HepG2 (cell line): ENCODE measurements at regions not wholly inside any gene's neighbourhood (a gene's known extent, or its start where the extent isn't known, plus 50 kb on each side); places are given as distances from the start of the nearest gene placed in this dataset.

Experiments
- ATAC-seq: fragments of 200-7000 bp; cut with Tn5 transposase; 3 replicates; pipeline ENCODE4 v1.9.1; 2020; ENCODE audit warnings: mild to moderate bottlenecking, moderate library complexity
- BruUV-seq: library from RNA; stranded (reverse); fragments of 400-500 nt; replicated peaks from 2 replicates; lab custom pipeline; 2021; lab: Mats Ljungman, UMichigan
- CTCF ChIA-PET: fragments of 300-600 bp; formaldehyde crosslinking; extraction: SDS; loops from one replicate; lab custom pipeline; 2021; ENCODE audit warnings: low total read pairs, inconsistent platforms, low intra/inter-chr PET ratio; lab: Yijun Ruan, JAX
- POLR2A ChIA-PET: fragments of 350-600 bp; sonication (Branson Sonifier 250); formaldehyde crosslinking; loops from one replicate; lab custom pipeline; 2020; ENCODE audit warnings: antibody characterized with exemption, inconsistent platforms; lab: Yijun Ruan, JAX
- DNase-seq: peaks from one replicate; pipeline ENCODE4 v3.0.0-alpha.2; 2015; ENCODE audit warnings: low spot score
- FAIRE-seq: peaks from 3 replicates; lab custom pipeline; 2011; peaks lifted over from hg19 to GRCh38; lab: Jason Lieb, UNC
- H2AFZ ChIP-seq: one replicate; pipeline ENCODE4 v1.6.1; 2011; ENCODE audit warnings: low read length, inconsistent platforms
- H3K27ac ChIP-seq: fragments of 300-600 bp; 3 replicates; pipeline ENCODE4 v1.8.0; 2011; ENCODE audit warnings: mixed run types, mild to moderate bottlenecking, mixed read lengths, low read length, inconsistent platforms; ENCODE audit not compliant: insufficient read depth; ENCODE audit errors: extremely low read length
- H3K27me3 ChIP-seq, 2 experiments: fragments of 200-600 bp in 1 of 2; 2 replicates in 1 of 2; 3 replicates in 1 of 2; pipeline versions ENCODE4 v1.6.0 to v1.8.0; 2011; ENCODE audit warnings: low read length in 2 of 2, mild to moderate bottlenecking in 2 of 2, moderate library complexity in 2 of 2, inconsistent platforms in 1 of 2; ENCODE audit not compliant: insufficient read depth in 2 of 2, control insufficient read depth in 1 of 2
- H3K36me3 ChIP-seq, 2 experiments: fragments of 200-600 bp in 1 of 2; replicated peaks in 1 of 2; 2 replicates in 1 of 2; 3 replicates in 1 of 2; pipeline versions ENCODE4 v1.5.1 to v1.8.0; 2011; ENCODE audit warnings: low read length in 2 of 2, inconsistent platforms in 1 of 2; ENCODE audit not compliant: insufficient read depth in 2 of 2, control insufficient read depth in 1 of 2
- H3K4me1 ChIP-seq: 2 replicates; pipeline ENCODE4 v1.5.1; 2012; ENCODE audit warnings: low read length, inconsistent platforms; ENCODE audit not compliant: insufficient read depth
- H3K4me2 ChIP-seq: 2 replicates; pipeline ENCODE4 v1.6.0; 2011; ENCODE audit warnings: low read depth, low read length, inconsistent platforms
- H3K4me3 ChIP-seq, 3 experiments: fragments of 200-600 bp in 1 of 3; sonication (generic), shearing (Covaris generic) in 1 of 3; replicated peaks in 1 of 3; 2 replicates each; pipeline ENCODE4 v1.5.1; 2011 to 2016; ENCODE audit warnings: low read length in 3 of 3, inconsistent platforms in 2 of 3, low read depth in 2 of 3, mild to moderate bottlenecking in 2 of 3, control low read depth in 1 of 3, mixed read lengths in 1 of 3; ENCODE audit not compliant: insufficient read depth in 1 of 3
- H3K79me2 ChIP-seq: one replicate; pipeline ENCODE4 v1.6.1; 2011; ENCODE audit warnings: low read length, inconsistent platforms; ENCODE audit not compliant: insufficient read depth
- H3K9ac ChIP-seq: 2 replicates; pipeline ENCODE4 v1.6.0; 2011; ENCODE audit warnings: mild to moderate bottlenecking, low read depth, low read length, inconsistent platforms; ENCODE audit not compliant: insufficient read depth
- H3K9me3 ChIP-seq: 2 replicates; pipeline ENCODE4 v1.5.1; 2012; ENCODE audit warnings: mild to moderate bottlenecking, low read length
- H4K20me1 ChIP-seq: 2 replicates; pipeline ENCODE4 v1.6.0; 2011; ENCODE audit warnings: inconsistent platforms, mild to moderate bottlenecking, low read length, moderate library complexity; ENCODE audit not compliant: insufficient read depth
- GZF1 ChIP-seq: sonication (generic); formaldehyde crosslinking; IDR thresholded peaks from 2 replicates; pipeline ENCODE4 v1.5.1; 2020; ENCODE audit warnings: mild to moderate bottlenecking, missing genetic modification reagents
- MIER3 ChIP-seq: IDR thresholded peaks from 2 replicates; pipeline ENCODE4 v1.6.1; 2016; ENCODE audit warnings: missing compliant biosample characterization, borderline replicate concordance
- NFYB ChIP-seq: sonication (generic); formaldehyde crosslinking; IDR thresholded peaks from 2 replicates; pipeline ENCODE4 v1.4.0; 2020; ENCODE audit warnings: missing genetic modification reagents
- SP140L ChIP-seq: sonication (generic); formaldehyde crosslinking; IDR thresholded peaks from 2 replicates; pipeline ENCODE4 v1.4.0; 2020; ENCODE audit warnings: missing genetic modification reagents, borderline replicate concordance
- TBL1XR1 ChIP-seq: fragments of 150-350 bp; IDR thresholded peaks from 2 replicates; pipeline ENCODE4 v1.6.1; 2014; ENCODE audit warnings: borderline replicate concordance, low read length; ENCODE audit not compliant: partially characterized antibody
- TEAD2 ChIP-seq: sonication (generic); formaldehyde crosslinking; IDR thresholded peaks from 2 replicates; pipeline ENCODE4 v1.9.0; 2021; ENCODE audit warnings: missing genetic modification reagents
- ZNF17 ChIP-seq: sonication (generic); formaldehyde crosslinking; IDR thresholded peaks from 2 replicates; pipeline ENCODE4 v1.5.0; 2020; ENCODE audit warnings: mild to moderate bottlenecking, missing genetic modification reagents
- ZNF83 ChIP-seq: sonication (generic); formaldehyde crosslinking; IDR thresholded peaks from 2 replicates; pipeline ENCODE4 v1.4.0; 2020; ENCODE audit warnings: missing genetic modification reagents, mild to moderate bottlenecking, borderline replicate concordance
- ZSCAN30 ChIP-seq: sonication (generic); formaldehyde crosslinking; IDR thresholded peaks from 2 replicates; pipeline ENCODE4 v1.5.0; 2020; ENCODE audit warnings: mild to moderate bottlenecking, missing genetic modification reagents
- WGBS: methylation state at CpG from one replicate; pipeline ENCODE4 v1.1.6; 2017; ENCODE audit warnings: low lambda C conversion rate; 5-methylcytosine and 5-hydroxymethylcytosine counted together
- in situ Hi-C: cut with HindIII; loops from 2 replicates; pipeline ENCODE4 v1.10.0; 2017; ENCODE audit warnings: low pct_unique_long_range_greater_than_20kb; ENCODE audit not compliant: extremely low pct_ligation_motif_present
- intact Hi-C: fragments of 100-400 bp; cut with micrococcal nuclease; formaldehyde crosslinking; loops from one replicate; pipeline ENCODE4 v1.10.0; 2022; ENCODE audit not compliant: unreplicated experiment
- TF ChIP-seq, protein P1 (sequence below): sonication (generic); formaldehyde crosslinking; IDR thresholded peaks from 2 replicates; pipeline ENCODE4 v1.5.1; 2020; ENCODE audit warnings: missing genetic modification reagents, mild to moderate bottlenecking, borderline replicate concordance
- TF ChIP-seq, protein P2 (sequence below): IDR thresholded peaks from 2 replicates; pipeline ENCODE4 v1.6.1; 2016
- TF ChIP-seq, protein P3 (sequence below): fragments of 450-650 bp; IDR thresholded peaks from 2 replicates; pipeline ENCODE4 v1.6.1; 2017; ENCODE audit warnings: mild to moderate bottlenecking
- TF ChIP-seq, protein P4 (sequence below): sonication (generic); formaldehyde crosslinking; conservative IDR thresholded peaks from 2 replicates; pipeline ENCODE4 v1.4.0; 2020; ENCODE audit warnings: mild to moderate bottlenecking, missing genetic modification reagents, moderate library complexity
- TF ChIP-seq, protein P5 (sequence below): sonication (generic); formaldehyde crosslinking; IDR thresholded peaks from 2 replicates; pipeline ENCODE4 v1.8.0; 2022; ENCODE audit warnings: mild to moderate bottlenecking, missing genetic modification reagents, borderline replicate concordance

DNA sequence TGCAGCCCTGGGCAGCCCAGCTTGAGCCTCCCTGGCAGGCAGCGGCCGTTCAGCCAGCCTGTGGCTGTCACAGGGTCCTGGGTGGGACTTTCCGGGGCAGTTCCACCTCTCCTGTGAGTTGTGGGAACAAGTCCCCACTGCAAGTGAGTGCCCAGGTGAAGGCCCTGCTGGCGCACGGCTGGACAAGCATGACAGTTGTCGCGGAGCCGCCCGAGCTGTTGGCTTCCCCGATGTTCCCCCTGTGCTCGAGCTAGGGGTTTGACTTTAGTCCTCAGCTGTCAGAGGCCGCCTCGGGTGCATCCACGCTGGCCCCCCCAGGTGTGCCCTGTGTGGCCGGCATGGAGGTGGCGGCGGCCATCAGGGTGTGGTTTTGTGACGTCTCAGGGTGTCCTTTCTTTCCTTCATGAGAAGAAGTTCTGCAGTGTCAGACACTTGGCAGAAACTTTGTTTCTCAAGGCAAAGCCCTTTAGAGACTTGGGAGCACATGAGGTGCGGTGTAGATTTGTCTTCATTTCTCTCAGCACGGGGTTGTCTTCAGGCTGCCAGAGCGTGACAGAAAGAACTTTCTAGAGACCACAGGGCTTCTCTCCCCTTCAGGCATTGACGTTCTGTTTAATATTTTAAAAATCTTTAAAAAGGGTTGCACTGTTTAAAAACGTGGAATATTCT lies 69.4 kb upstream of the HGFAC start:
- H3K79me2 ChIP-seq = no peaks in the 10 kb centered on the region
- POLR2A ChIA-PET = no interaction called here
- intact Hi-C loops (no loop called here), in situ Hi-C loops (no loop called here)
- ATAC-seq (no peak), FAIRE-seq (no peak), DNase-seq (no peak)
- no peak overlapping the region for H3K4me3 ChIP-seq
- no peak overlapping the region for H2AFZ ChIP-seq
- TF ChIP-seq ZNF17 (CRISPR knock-in tag) (no peak), GZF1 (CRISPR knock-in tag) (no peak), TBL1XR1 (no peak), TEAD2 (CRISPR knock-in tag) (no peak), SP140L (no peak), NFYB (CRISPR knock-in tag) (no peak), MIER3 (CRISPR knock-in tag) (no peak), ZNF83 (CRISPR knock-in tag) (no peak), ZSCAN30 (CRISPR knock-in tag) (no peak)
- TF ChIP-seq, protein P1, sequence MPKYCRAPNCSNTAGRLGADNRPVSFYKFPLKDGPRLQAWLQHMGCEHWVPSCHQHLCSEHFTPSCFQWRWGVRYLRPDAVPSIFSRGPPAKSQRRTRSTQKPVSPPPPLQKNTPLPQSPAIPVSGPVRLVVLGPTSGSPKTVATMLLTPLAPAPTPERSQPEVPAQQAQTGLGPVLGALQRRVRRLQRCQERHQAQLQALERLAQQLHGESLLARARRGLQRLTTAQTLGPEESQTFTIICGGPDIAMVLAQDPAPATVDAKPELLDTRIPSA (CRISPR knock-in tag) = no peak
- TF ChIP-seq, protein P2, sequence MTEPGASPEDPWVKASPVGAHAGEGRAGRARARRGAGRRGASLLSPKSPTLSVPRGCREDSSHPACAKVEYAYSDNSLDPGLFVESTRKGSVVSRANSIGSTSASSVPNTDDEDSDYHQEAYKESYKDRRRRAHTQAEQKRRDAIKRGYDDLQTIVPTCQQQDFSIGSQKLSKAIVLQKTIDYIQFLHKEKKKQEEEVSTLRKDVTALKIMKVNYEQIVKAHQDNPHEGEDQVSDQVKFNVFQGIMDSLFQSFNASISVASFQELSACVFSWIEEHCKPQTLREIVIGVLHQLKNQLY (CRISPR knock-in tag) = no peak
- TF ChIP-seq, protein P3, sequence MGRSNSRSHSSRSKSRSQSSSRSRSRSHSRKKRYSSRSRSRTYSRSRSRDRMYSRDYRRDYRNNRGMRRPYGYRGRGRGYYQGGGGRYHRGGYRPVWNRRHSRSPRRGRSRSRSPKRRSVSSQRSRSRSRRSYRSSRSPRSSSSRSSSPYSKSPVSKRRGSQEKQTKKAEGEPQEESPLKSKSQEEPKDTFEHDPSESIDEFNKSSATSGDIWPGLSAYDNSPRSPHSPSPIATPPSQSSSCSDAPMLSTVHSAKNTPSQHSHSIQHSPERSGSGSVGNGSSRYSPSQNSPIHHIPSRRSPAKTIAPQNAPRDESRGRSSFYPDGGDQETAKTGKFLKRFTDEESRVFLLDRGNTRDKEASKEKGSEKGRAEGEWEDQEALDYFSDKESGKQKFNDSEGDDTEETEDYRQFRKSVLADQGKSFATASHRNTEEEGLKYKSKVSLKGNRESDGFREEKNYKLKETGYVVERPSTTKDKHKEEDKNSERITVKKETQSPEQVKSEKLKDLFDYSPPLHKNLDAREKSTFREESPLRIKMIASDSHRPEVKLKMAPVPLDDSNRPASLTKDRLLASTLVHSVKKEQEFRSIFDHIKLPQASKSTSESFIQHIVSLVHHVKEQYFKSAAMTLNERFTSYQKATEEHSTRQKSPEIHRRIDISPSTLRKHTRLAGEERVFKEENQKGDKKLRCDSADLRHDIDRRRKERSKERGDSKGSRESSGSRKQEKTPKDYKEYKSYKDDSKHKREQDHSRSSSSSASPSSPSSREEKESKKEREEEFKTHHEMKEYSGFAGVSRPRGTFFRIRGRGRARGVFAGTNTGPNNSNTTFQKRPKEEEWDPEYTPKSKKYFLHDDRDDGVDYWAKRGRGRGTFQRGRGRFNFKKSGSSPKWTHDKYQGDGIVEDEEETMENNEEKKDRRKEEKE = no peak
- TF ChIP-seq, protein P4, sequence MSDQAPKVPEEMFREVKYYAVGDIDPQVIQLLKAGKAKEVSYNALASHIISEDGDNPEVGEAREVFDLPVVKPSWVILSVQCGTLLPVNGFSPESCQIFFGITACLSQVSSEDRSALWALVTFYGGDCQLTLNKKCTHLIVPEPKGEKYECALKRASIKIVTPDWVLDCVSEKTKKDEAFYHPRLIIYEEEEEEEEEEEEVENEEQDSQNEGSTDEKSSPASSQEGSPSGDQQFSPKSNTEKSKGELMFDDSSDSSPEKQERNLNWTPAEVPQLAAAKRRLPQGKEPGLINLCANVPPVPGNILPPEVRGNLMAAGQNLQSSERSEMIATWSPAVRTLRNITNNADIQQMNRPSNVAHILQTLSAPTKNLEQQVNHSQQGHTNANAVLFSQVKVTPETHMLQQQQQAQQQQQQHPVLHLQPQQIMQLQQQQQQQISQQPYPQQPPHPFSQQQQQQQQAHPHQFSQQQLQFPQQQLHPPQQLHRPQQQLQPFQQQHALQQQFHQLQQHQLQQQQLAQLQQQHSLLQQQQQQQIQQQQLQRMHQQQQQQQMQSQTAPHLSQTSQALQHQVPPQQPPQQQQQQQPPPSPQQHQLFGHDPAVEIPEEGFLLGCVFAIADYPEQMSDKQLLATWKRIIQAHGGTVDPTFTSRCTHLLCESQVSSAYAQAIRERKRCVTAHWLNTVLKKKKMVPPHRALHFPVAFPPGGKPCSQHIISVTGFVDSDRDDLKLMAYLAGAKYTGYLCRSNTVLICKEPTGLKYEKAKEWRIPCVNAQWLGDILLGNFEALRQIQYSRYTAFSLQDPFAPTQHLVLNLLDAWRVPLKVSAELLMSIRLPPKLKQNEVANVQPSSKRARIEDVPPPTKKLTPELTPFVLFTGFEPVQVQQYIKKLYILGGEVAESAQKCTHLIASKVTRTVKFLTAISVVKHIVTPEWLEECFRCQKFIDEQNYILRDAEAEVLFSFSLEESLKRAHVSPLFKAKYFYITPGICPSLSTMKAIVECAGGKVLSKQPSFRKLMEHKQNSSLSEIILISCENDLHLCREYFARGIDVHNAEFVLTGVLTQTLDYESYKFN (CRISPR knock-in tag) = no peak
- TF ChIP-seq, protein P5, sequence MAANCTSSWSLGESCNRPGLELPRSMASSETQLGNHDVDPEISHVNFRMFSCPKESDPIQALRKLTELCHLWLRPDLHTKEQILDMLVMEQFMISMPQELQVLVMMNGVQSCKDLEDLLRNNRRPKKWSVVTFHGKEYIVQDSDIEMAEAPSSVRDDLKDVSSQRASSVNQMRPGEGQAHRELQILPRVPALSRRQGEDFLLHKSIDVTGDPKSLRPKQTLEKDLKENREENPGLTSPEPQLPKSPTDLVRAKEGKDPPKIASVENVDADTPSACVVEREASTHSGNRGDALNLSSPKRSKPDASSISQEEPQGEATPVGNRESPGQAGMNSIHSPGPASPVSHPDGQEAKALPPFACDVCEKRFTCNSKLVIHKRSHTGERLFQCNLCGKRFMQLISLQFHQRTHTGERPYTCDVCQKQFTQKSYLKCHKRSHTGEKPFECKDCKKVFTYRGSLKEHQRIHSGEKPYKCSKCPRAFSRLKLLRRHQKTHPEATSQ (CRISPR knock-in tag) = no peak
- WGBS = 90% methylated on average over 17 of the region's 23 CpGs
- H3K27ac ChIP-seq = no peak overlapping the region
- H3K27me3 ChIP-seq = no peaks in the 10 kb centered on the region
- H3K36me3 ChIP-seq = peaks cover 4 to 13% of the 10 kb centered on the region in 2 experiments; a peak in 4 of 5 replicates
- BruUV-seq = no TSS peak
- H3K9ac ChIP-seq = no peak overlapping the region
- H3K4me2 ChIP-seq = no peak overlapping the region
- CTCF ChIA-PET = no interaction called here
- peaks cover 13% of the 10 kb centered on the region for H3K4me1 ChIP-seq
- H4K20me1 ChIP-seq = no peaks in the 10 kb centered on the region
- no peaks in the 10 kb centered on the region for H3K9me3 ChIP-seq
